ENCODE measurements at regions not wholly inside any gene's neighbourhood (a gene's known extent, or its start where the extent isn't known, plus 50 kb on each side); places are given as distances from the start of the nearest gene placed in this dataset.

DNA sequence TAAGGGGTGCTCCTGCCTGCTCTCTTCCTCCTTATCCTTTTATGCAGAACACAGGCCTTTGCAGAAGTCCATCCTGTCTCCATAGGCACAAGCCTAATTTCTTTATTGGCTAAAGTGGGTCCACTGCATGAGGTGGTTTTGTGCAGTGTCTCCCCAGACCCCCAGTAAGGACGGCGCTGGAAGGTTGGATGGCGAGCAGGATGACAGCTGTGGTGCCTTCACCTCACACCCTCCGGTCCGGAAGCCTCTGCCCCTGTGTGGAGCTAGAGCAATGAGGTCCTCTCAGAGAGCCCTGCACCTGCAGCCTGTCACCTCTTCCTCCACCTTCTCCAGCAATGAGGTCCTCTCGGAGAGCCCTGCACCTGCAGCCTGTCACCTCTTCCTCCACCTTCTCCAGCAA, 393.7 kb upstream of the IRX1 start:
- TF ChIP-seq, protein P1, sequence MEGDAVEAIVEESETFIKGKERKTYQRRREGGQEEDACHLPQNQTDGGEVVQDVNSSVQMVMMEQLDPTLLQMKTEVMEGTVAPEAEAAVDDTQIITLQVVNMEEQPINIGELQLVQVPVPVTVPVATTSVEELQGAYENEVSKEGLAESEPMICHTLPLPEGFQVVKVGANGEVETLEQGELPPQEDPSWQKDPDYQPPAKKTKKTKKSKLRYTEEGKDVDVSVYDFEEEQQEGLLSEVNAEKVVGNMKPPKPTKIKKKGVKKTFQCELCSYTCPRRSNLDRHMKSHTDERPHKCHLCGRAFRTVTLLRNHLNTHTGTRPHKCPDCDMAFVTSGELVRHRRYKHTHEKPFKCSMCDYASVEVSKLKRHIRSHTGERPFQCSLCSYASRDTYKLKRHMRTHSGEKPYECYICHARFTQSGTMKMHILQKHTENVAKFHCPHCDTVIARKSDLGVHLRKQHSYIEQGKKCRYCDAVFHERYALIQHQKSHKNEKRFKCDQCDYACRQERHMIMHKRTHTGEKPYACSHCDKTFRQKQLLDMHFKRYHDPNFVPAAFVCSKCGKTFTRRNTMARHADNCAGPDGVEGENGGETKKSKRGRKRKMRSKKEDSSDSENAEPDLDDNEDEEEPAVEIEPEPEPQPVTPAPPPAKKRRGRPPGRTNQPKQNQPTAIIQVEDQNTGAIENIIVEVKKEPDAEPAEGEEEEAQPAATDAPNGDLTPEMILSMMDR (IDR thresholded peaks at IDR 0.05), result no peak
- POLR2A ChIA-PET, result no interaction called here
- Mint-ChIP-seq H3K4me1 (no peaks in the 10 kb centered on the region), H3K36me3 (ENCODE audit: low read depth) (no peaks in the 10 kb centered on the region), H3K4me3 (no peak overlapping the region), H3K9me3 (peaks cover 3% of the 10 kb centered on the region), H3K27me3 (peaks cover 3% of the 10 kb centered on the region), H3K27ac (no peak overlapping the region)
- ATAC-seq (ENCODE audit: low read depth) (no peak), DNase-seq (no peak)
- CTCF ChIA-PET, result no interaction called here
- intact Hi-C loops (cut with micrococcal nuclease), result no loop called here

DNA sequence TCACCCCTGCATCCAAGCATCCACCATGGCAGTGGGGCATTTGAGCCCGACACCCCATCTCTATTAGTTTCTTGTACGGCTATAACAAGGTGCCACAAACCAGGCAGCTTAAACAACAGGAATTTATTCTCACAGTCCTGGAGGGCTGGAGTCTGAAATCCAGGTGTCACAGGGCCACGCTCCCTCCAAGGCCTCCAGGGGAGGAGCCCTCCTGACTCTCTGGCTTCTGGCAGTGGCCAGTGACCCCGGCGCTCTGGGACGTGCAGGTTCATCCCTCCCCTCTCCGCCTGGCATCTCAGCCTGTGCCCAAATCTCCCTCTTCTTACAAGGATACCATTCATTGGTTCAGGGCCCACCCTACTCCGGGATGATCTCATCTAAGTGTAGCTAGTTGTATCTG, 394.5 kb upstream of the IRX1 start:
- ChIA-PET CTCF (no interaction called here), POLR2A (no interaction called here)
- DNase-seq, result no peak
- Mint-ChIP-seq H3K27me3 (peaks cover 3% of the 10 kb centered on the region), H3K4me1 (no peaks in the 10 kb centered on the region), H3K4me3 (no peak overlapping the region), H3K9me3 (peaks cover 3% of the 10 kb centered on the region), H3K27ac (no peak overlapping the region), H3K36me3 (ENCODE audit: low read depth) (no peaks in the 10 kb centered on the region)
- intact Hi-C loops (cut with micrococcal nuclease), result no loop called here
- TF ChIP-seq, protein P1 (IDR thresholded peaks at IDR 0.05), result no peak
- ATAC-seq (ENCODE audit: low read depth), result no peak

DNA sequence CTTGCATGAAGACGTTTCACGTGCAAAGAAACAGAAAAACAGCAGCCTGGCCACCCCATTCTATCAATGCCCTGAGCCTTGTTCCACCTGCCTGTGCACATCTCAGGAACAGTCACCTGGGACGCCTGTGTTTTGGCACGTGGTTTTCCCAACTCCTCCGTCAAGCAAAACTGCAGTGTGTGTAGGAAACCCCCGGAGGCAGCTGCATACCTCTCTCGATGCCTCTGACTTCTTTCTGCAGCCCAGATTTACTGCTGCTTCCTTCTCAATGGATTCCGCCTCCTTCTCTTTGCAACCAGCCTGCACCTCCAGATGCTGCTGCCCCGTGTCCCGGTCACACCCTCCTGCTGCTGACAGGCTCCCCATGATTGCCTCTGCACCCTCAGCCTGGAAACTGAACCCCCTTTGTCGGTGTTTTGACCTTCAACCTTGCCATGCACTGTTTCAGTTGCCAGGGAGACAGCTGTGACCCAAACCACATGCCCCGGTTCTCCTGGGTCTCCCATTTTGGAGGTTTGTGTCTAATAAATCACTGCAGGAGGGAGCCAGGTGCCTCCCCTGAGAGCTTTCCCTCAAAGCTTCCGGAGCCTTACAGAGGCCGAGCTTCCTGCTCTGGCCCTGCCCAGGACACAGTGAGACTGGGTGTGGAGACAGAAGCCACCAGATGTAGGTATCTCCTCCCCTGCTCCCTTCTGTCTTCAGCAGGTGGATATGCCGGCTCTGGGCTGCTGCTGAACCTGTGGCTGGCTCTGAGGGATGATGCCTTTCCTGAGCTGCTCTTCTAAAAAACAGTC, 395.5 kb upstream of the IRX1 start:
- POLR2A ChIA-PET, result no interaction called here
- intact Hi-C loops (cut with micrococcal nuclease), result no loop called here
- no peaks in the 10 kb centered on the region for H3K4me1 Mint-ChIP-seq
- no peaks in the 10 kb centered on the region for H3K36me3 Mint-ChIP-seq (ENCODE audit: low read depth)
- CTCF ChIA-PET, result no interaction called here
- H3K27ac Mint-ChIP-seq, result no peak overlapping the region
- no peaks in the 10 kb centered on the region for H3K9me3 Mint-ChIP-seq
- no peak for DNase-seq
- no peak overlapping the region for H3K4me3 Mint-ChIP-seq
- ATAC-seq (ENCODE audit: low read depth), result no peak
- TF ChIP-seq, protein P1 (IDR thresholded peaks at IDR 0.05), result no peak
- peaks cover 3% of the 10 kb centered on the region for H3K27me3 Mint-ChIP-seq

DNA sequence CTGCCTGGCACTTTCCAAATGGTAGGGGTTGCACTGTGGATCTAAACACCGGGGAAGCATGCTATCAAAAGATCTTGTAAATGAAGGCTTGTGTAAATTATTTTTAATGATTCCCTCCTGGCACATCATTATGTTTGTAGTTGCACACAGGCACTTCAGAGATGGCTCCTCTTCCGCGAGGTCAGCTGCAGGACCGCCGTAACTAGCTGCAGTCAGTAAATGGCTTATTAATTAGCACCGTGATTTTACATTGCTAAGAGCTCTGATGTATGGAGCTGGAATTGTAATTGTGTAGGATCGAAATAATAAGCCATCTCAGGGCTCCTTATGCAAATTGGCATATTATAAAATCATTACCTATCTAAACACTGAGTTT, 397.6 kb upstream of the IRX1 start:
- Mint-ChIP-seq H3K36me3 (ENCODE audit: low read depth) (no peaks in the 10 kb centered on the region), H3K9me3 (no peaks in the 10 kb centered on the region), H3K4me1 (no peaks in the 10 kb centered on the region), H3K4me3 (no peak overlapping the region), H3K27me3 (peaks cover 3% of the 10 kb centered on the region), H3K27ac (no peak overlapping the region)
- TF ChIP-seq, protein P1 (IDR thresholded peaks at IDR 0.05), result no peak
- DNase-seq, result no peak
- intact Hi-C loops (cut with micrococcal nuclease), result no loop called here
- ChIA-PET POLR2A (no interaction called here), CTCF (no interaction called here)
- ATAC-seq (ENCODE audit: low read depth), result no peak

DNA sequence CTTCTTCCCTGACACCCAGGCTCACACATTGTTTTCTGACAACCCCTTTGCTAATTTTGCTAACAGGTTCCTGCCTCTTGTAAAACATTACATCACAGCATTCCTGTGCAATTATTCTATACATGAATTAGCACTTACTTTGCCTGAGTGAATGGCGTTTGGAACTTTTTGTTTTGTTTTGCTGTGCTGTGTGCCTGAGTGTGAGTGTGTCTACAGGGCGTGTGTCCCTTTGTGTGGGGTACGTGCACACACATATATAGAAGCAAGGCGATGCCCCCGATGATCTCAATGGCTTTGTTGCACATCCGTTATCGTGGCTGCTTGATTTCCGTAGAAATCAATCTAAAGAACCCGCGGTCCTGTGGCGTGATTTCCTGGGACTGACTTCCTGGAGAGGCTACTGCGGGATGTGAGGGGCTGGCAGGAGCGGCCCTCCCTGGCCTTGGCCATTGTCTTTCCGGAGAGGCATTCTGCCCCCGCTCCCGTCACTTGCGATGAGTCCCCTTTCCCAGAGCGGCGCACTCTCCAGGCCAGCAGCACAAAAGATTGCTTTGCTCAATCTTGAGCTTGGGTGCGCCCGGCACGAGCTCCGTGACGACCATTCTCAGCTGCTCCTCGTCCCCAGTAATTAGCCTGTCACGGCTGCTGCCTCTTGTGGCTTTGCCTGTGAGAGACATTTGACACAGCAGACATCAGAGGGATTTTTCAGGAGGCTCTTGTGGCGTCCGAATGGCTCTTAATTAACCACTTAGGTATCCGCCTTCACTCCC, 398.1 kb upstream of the IRX1 start:
- Mint-ChIP-seq H3K36me3 (ENCODE audit: low read depth) (no peaks in the 10 kb centered on the region), H3K27me3 (peaks cover 3% of the 10 kb centered on the region), H3K9me3 (no peaks in the 10 kb centered on the region), H3K27ac (no peak overlapping the region), H3K4me3 (no peak overlapping the region), H3K4me1 (no peaks in the 10 kb centered on the region)
- CTCF ChIA-PET, result no interaction called here
- no peak for DNase-seq
- TF ChIP-seq, protein P1 (IDR thresholded peaks at IDR 0.05), result no peak
- ATAC-seq (ENCODE audit: low read depth), result no peak
- intact Hi-C loops (cut with micrococcal nuclease), result no loop called here
- POLR2A ChIA-PET, result no interaction called here

Data from activated B cell treated with CpG ODN at 0.5 μM for 24 hours (primary cell).